PC-9 (cell line): ENCODE measurements at regions not wholly inside any gene's neighbourhood (a gene's known extent, or its start where the extent isn't known, plus 50 kb on each side); places are given as distances from the start of the nearest gene placed in this dataset.

Experiments used
- BruUV-seq: library from RNA; stranded (reverse); fragments of 400-500 nt; replicated peaks from 2 replicates; lab custom pipeline; 2021; lab: Mats Ljungman, UMichigan
- CTCF ChIA-PET: fragments of 300-600 bp; sonication (Branson Sonifier 250); formaldehyde crosslinking; loops from one replicate; lab custom pipeline; 2022; ENCODE audit warnings: antibody characterized with exemption; lab: Charles Lee
- POLR2A ChIA-PET: fragments of 300-600 bp; sonication (Branson Sonifier 250); formaldehyde crosslinking; loops from one replicate; lab custom pipeline; 2022; ENCODE audit warnings: antibody characterized with exemption; ENCODE audit not compliant: unreplicated experiment; lab: Charles Lee
- DNase-seq, 2 experiments: peaks; one replicate each; pipeline versions ENCODE4 v3.0.0 to v3.0.0-alpha.2; 2015 to 2022; ENCODE audit warnings: mixed read lengths in 1 of 2
- H2AFZ ChIP-seq: fragments of 200-600 bp; sonication (generic); 2 replicates; pipeline ENCODE4 v1.8.1; 2017; ENCODE audit warnings: antibody characterized with exemption
- H3F3A ChIP-seq: fragments of 200-600 bp; sonication (generic); 2 replicates; pipeline ENCODE4 v1.8.1; 2017; ENCODE audit warnings: antibody characterized with exemption, mild to moderate bottlenecking, low read depth; ENCODE audit not compliant: insufficient read depth
- H3K27ac ChIP-seq: fragments of 200-600 bp; sonication (generic); 2 replicates; pipeline ENCODE4 v1.6.1; 2016; ENCODE audit warnings: mixed run types
- H3K27me3 ChIP-seq: fragments of 200-600 bp; sonication (generic); 2 replicates; pipeline ENCODE4 v1.6.1; 2016; ENCODE audit warnings: low read depth, mixed run types; ENCODE audit not compliant: insufficient read depth
- H3K36me3 ChIP-seq: fragments of 200-600 bp; sonication (generic); 2 replicates; pipeline ENCODE4 v1.6.1; 2016; ENCODE audit warnings: low read depth, mixed run types
- H3K4me1 ChIP-seq: fragments of 200-600 bp; sonication (generic); replicated peaks from 2 replicates; pipeline ENCODE4 v1.6.1; 2016; ENCODE audit warnings: mixed run types; ENCODE audit not compliant: insufficient read depth
- H3K4me2 ChIP-seq: fragments of 200-600 bp; sonication (generic); 2 replicates; pipeline ENCODE4 v1.6.1; 2017; ENCODE audit warnings: mixed run types
- H3K4me3 ChIP-seq: fragments of 200-600 bp; sonication (generic); 2 replicates; pipeline ENCODE4 v1.6.1; 2016; ENCODE audit warnings: mixed run types
- H3K79me2 ChIP-seq: fragments of 200-600 bp; sonication (generic); 2 replicates; pipeline ENCODE4 v1.6.1; 2017; ENCODE audit warnings: low read depth, mixed run types
- H3K9me2 ChIP-seq: fragments of 200-600 bp; sonication (generic); 2 replicates; pipeline ENCODE4 v1.8.1; 2017; ENCODE audit warnings: mild to moderate bottlenecking; ENCODE audit not compliant: insufficient read depth
- H3K9me3 ChIP-seq: fragments of 200-600 bp; sonication (generic); 2 replicates; pipeline ENCODE4 v1.8.1; 2016; ENCODE audit warnings: low read depth; ENCODE audit not compliant: insufficient read depth
- H4K20me1 ChIP-seq: fragments of 200-600 bp; sonication (generic); 2 replicates; pipeline ENCODE4 v1.8.1; 2017; ENCODE audit not compliant: insufficient read depth
- EZH2 ChIP-seq: fragments of 200-600 bp; sonication (generic); IDR thresholded peaks from 2 replicates; pipeline ENCODE4 v1.8.0; 2017; ENCODE audit warnings: antibody characterized with exemption, low read depth
- intact Hi-C: fragments of 100-400 bp; cut with micrococcal nuclease; formaldehyde crosslinking; loops from one replicate; pipeline ENCODE4 v1.10.0; 2022; ENCODE audit not compliant: unreplicated experiment
- TF ChIP-seq, protein P1 (sequence below): fragments of 200-600 bp; sonication (generic); conservative IDR thresholded peaks from 2 replicates; pipeline ENCODE4 v1.6.1; 2017; ENCODE audit warnings: mixed run types, antibody characterized with exemption, mild to moderate bottlenecking, moderate library complexity

DNA sequence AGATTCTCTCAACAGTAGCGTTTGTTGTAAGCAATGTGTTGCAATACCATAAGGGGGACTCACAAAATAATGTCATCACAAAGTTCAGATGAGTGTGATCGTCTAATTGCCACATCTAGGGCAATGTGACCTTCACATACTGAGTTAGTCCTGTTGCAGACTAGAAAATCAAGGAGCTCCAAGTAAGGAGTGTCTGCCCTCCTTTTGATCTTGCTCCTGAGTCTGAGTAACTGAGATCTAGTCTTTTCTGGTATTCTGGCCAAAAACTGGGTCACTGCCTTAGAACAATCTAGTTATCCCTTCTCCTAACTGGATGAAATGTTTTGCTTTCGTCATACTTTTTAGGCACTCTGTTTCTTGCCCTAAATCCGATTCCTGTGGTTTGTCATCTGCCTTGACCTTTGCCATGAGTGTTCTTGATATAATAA is 712.1 kb downstream of the CDH11 start:
- no peak overlapping the region for H3K27ac ChIP-seq
- POLR2A ChIA-PET: no interaction called here
- no peaks in the 10 kb centered on the region for H3K9me2 ChIP-seq
- no peaks in the 10 kb centered on the region for H4K20me1 ChIP-seq
- H3K4me1 ChIP-seq: no peaks in the 10 kb centered on the region
- no TSS peak for BruUV-seq
- H3K79me2 ChIP-seq: no peaks in the 10 kb centered on the region
- H3K36me3 ChIP-seq: no peaks in the 10 kb centered on the region
- H2AFZ ChIP-seq: no peak overlapping the region
- no peak overlapping the region for H3K4me3 ChIP-seq
- intact Hi-C loops: no loop called here
- no peak for DNase-seq
- no peaks in the 10 kb centered on the region for H3F3A ChIP-seq
- no peaks in the 10 kb centered on the region for H3K9me3 ChIP-seq
- TF ChIP-seq, protein P1, sequence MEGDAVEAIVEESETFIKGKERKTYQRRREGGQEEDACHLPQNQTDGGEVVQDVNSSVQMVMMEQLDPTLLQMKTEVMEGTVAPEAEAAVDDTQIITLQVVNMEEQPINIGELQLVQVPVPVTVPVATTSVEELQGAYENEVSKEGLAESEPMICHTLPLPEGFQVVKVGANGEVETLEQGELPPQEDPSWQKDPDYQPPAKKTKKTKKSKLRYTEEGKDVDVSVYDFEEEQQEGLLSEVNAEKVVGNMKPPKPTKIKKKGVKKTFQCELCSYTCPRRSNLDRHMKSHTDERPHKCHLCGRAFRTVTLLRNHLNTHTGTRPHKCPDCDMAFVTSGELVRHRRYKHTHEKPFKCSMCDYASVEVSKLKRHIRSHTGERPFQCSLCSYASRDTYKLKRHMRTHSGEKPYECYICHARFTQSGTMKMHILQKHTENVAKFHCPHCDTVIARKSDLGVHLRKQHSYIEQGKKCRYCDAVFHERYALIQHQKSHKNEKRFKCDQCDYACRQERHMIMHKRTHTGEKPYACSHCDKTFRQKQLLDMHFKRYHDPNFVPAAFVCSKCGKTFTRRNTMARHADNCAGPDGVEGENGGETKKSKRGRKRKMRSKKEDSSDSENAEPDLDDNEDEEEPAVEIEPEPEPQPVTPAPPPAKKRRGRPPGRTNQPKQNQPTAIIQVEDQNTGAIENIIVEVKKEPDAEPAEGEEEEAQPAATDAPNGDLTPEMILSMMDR: no peak
- no peak for TF ChIP-seq EZH2
- H3K27me3 ChIP-seq: no peaks in the 10 kb centered on the region
- CTCF ChIA-PET: no interaction called here
- no peak overlapping the region for H3K4me2 ChIP-seq

DNA sequence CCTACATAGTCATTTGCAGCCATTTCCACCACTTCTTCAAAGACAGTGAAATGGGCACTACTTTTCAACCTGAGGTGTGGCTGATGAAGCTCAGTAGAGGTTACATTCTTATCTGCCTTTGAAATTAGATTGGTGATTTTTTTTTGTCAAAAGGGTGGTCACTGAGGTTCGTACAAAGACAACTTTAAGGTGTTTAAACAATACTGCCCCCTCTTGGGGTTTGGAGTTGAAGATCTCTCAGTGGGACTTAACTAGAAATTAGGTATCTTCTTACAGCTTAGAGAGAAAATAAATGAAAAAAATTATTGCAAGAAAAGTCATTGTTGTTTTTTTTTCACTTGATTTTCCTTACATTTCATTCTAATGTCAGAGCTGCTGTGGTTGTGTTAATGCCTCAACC is 713.2 kb downstream of the CDH11 start:
- no peaks in the 10 kb centered on the region for H3K9me2 ChIP-seq
- no peaks in the 10 kb centered on the region for H3K36me3 ChIP-seq
- BruUV-seq: no TSS peak
- H3K9me3 ChIP-seq: no peaks in the 10 kb centered on the region
- H3K27me3 ChIP-seq: peaks cover 5% of the 10 kb centered on the region; the same call in 1 of the 2 replicates
- no peak overlapping the region for H3K27ac ChIP-seq
- no peaks in the 10 kb centered on the region for H4K20me1 ChIP-seq
- no peak overlapping the region for H3K4me3 ChIP-seq
- DNase-seq: no peak
- no peaks in the 10 kb centered on the region for H3F3A ChIP-seq
- intact Hi-C loops: no loop called here
- H2AFZ ChIP-seq: no peak overlapping the region
- no peaks in the 10 kb centered on the region for H3K4me1 ChIP-seq
- ChIA-PET POLR2A (no interaction called here), CTCF (no interaction called here)
- no peak overlapping the region for H3K4me2 ChIP-seq
- no peak for TF ChIP-seq EZH2
- TF ChIP-seq, protein P1: no peak
- H3K79me2 ChIP-seq: no peaks in the 10 kb centered on the region

DNA sequence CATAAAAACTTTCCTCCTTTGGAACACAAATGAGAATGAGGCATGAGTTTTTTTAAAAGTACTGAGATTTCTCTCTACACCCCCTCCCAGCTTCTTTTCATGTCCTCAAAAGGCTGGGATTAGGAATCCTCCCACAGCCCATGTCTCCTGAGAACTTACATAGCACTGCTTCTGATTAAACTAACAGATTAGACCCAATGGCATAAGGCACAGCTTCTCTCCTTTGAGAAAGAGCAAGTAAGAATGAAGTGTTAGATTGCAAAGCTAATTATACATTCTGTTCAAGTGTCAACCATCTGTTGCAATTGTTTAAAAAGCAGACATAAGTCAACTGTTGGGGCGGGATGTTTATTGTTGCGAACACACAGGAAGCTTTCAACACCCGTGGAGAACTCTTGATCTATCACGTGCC is 715.1 kb downstream of the CDH11 start:
- no peak overlapping the region for H3K4me2 ChIP-seq
- no TSS peak for BruUV-seq
- no peak for DNase-seq
- intact Hi-C loops: no loop called here
- no peaks in the 10 kb centered on the region for H3K9me3 ChIP-seq
- TF ChIP-seq, protein P1: no peak
- TF ChIP-seq EZH2: no peak
- H3K27me3 ChIP-seq: peaks cover 20% of the 10 kb centered on the region; the same call in 1 of the 2 replicates
- H3K4me1 ChIP-seq: no peaks in the 10 kb centered on the region
- no peak overlapping the region for H2AFZ ChIP-seq
- no peaks in the 10 kb centered on the region for H3F3A ChIP-seq
- no peaks in the 10 kb centered on the region for H4K20me1 ChIP-seq
- no peaks in the 10 kb centered on the region for H3K36me3 ChIP-seq
- H3K9me2 ChIP-seq: no peaks in the 10 kb centered on the region
- POLR2A ChIA-PET: no interaction called here
- no peaks in the 10 kb centered on the region for H3K79me2 ChIP-seq
- CTCF ChIA-PET: no interaction called here
- no peak overlapping the region for H3K4me3 ChIP-seq
- H3K27ac ChIP-seq: no peak overlapping the region
